Transverse colon (tissue), 4 donors: ENCODE measurements at regions not wholly inside any gene's neighbourhood (a gene's known extent, or its start where the extent isn't known, plus 50 kb on each side); places are given as distances from the start of the nearest gene placed in this dataset.

ENCODE experiments used
- DNase-seq: peaks from one replicate; pipeline ENCODE4 v3.0.0-alpha.2; 2019
- H3K27ac ChIP-seq, 4 donors: fragments of 200-600 bp; sonication (generic); 2 replicates each; pipeline ENCODE4 v1.5.1; 2016 to 2018; ENCODE audit warnings: inconsistent platforms in 4 of 4
- H3K27me3 ChIP-seq: fragments of 200-600 bp; sonication (generic); 2 replicates; pipeline ENCODE4 v1.5.1; 2017; ENCODE audit warnings: inconsistent platforms
- H3K36me3 ChIP-seq, 4 donors: fragments of 200-600 bp; sonication (generic); 2 replicates each; pipeline ENCODE4 v1.5.1; 2017 to 2019; ENCODE audit warnings: inconsistent platforms in 4 of 4
- H3K4me1 ChIP-seq, 4 donors: fragments of 200-600 bp; sonication (generic); 2 replicates each; pipeline ENCODE4 v1.5.1; 2017 to 2020; ENCODE audit warnings: inconsistent platforms in 4 of 4
- H3K4me3 ChIP-seq, 4 donors: fragments of 200-600 bp; sonication (generic); 1 replicate in 1 of 4; 2 replicates in 3 of 4; pipeline versions ENCODE4 v1.5.1 to v1.6.1; 2017 to 2019; ENCODE audit warnings: inconsistent platforms in 4 of 4
- H3K9me3 ChIP-seq, 2 donors: fragments of 200-600 bp; sonication (generic); 2 replicates each; pipeline ENCODE4 v1.5.1; 2017 to 2019; ENCODE audit warnings: inconsistent platforms in 2 of 2
- CTCF ChIP-seq, 5 experiments: fragments of 200-600 bp in 3 of 5; fragments of 450-650 bp in 2 of 5; sonication (generic) in 3 of 5; IDR thresholded peaks; 1 replicate in 2 of 5; 2 replicates in 3 of 5; pipeline ENCODE4 v1.5.1; 2016 to 2017; ENCODE audit warnings: antibody characterized with exemption in 5 of 5, inconsistent platforms in 3 of 5, mild to moderate bottlenecking in 2 of 5, moderate library complexity in 1 of 5
- EP300 ChIP-seq: sonication (generic); formaldehyde crosslinking; IDR thresholded peaks from one replicate; pipeline ENCODE4 v1.6.1; 2017; ENCODE audit warnings: antibody characterized with exemption, low read depth
- POLR2A ChIP-seq: fragments of 450-650 bp; IDR thresholded peaks from one replicate; pipeline ENCODE4 v1.6.1; 2016; ENCODE audit warnings: antibody characterized with exemption, mild to moderate bottlenecking, moderate library complexity
- POLR2AphosphoS5 ChIP-seq, 3 donors: sonication (generic); formaldehyde crosslinking; IDR thresholded peaks; one replicate each; pipeline ENCODE4 v1.6.1; 2016; ENCODE audit warnings: antibody characterized with exemption in 3 of 3
- WGBS, 2 donors: methylation state at CpG; one replicate each; pipeline ENCODE4 v1.1.5; 2018; ENCODE audit warnings: low coverage in 1 of 2; 5-methylcytosine and 5-hydroxymethylcytosine counted together
- in situ Hi-C, 4 donors: fragments of 200-750 bp; cut with MboI; loops; one replicate each; pipeline versions ENCODE4 v1.15.0 to v1.15.1; 2017; ENCODE audit warnings: low sequenced_read_pairs in 3 of 4, low pct_ligation_motif_present in 1 of 4, low pct_unique_long_range_greater_than_20kb in 1 of 4
- intact Hi-C: fragments of 100-400 bp; cut with DNase I; formaldehyde crosslinking; loops from one replicate; pipeline ENCODE4 v1.15.1; 2023; ENCODE audit warnings: low total_unique reads

- in situ Hi-C loops: no loop called here
- no peak overlapping the region for H3K27ac ChIP-seq
- no peak overlapping the region for H3K4me3 ChIP-seq
- H3K9me3 ChIP-seq: peaks cover 0 to 4% of the 10 kb centered on the region in 2 donors
- H3K36me3 ChIP-seq: no peaks in the 10 kb centered on the region
- intact Hi-C loops: no loop called here
- H3K4me1 ChIP-seq: peaks cover 0 to 5% (median 0%) of the 10 kb centered on the region in 4 donors
- DNase-seq: no peak
- no peak for TF ChIP-seq POLR2AphosphoS5 (IDR thresholded peaks at IDR 0.05)
- TF ChIP-seq POLR2A: no peak
- TF ChIP-seq EP300: no peak
- no peak for TF ChIP-seq CTCF (IDR thresholded peaks at IDR 0.05)
- H3K27me3 ChIP-seq: no peaks in the 10 kb centered on the region
Observed at GRCh38 chr18:75659535-75660023, 232.1 kb upstream of the SMIM21 start.

- Histone ChIP-seq H3K9me3 (peaks cover 0 to 4% of the 10 kb centered on the region in 2 donors), H3K27ac (no peak overlapping the region), H3K4me1 (peaks cover 0 to 5% (median 0%) of the 10 kb centered on the region in 4 donors), H3K4me3 (no peak overlapping the region), H3K36me3 (no peaks in the 10 kb centered on the region), H3K27me3 (no peaks in the 10 kb centered on the region)
- 63 to 67% methylated on average over 1 to 5 of the region's 5 CpGs for WGBS, 2 donors
- intact Hi-C loops: no loop called here
- TF ChIP-seq CTCF (IDR thresholded peaks at IDR 0.05) (no peak), POLR2A (no peak), EP300 (no peak), POLR2AphosphoS5 (IDR thresholded peaks at IDR 0.05) (no peak)
- in situ Hi-C loops: no loop called here
- no peak for DNase-seq
Observed at GRCh38 chr18:75658330-75658729, 230.8 kb upstream of the SMIM21 start.

GRCh38 chr18:75656563-75657247, 229.2 kb upstream of the SMIM21 start:
- intact Hi-C loops (no loop called here), in situ Hi-C loops (no loop called here)
- no peak overlapping the region for H3K4me3 ChIP-seq
- DNase-seq: no peak
- H3K27ac ChIP-seq: no peak overlapping the region
- no peaks in the 10 kb centered on the region for H3K27me3 ChIP-seq
- H3K9me3 ChIP-seq: peaks cover 0 to 4% of the 10 kb centered on the region in 2 donors
- WGBS, 2 donors: 74 to 75% methylated on average over 6 of the region's 6 CpGs
- TF ChIP-seq POLR2AphosphoS5 (IDR thresholded peaks at IDR 0.05) (no peak), CTCF (IDR thresholded peaks at IDR 0.05) (no peak)
- peaks cover 0 to 5% (median 0%) of the 10 kb centered on the region in 4 donors for H3K4me1 ChIP-seq
- H3K36me3 ChIP-seq: no peaks in the 10 kb centered on the region

GRCh38 chr18:75656035-75656434, 228.5 kb upstream of the SMIM21 start:
- DNase-seq: no peak
- in situ Hi-C loops: no loop called here
- H3K4me3 ChIP-seq: no peak overlapping the region
- no peaks in the 10 kb centered on the region for H3K36me3 ChIP-seq
- intact Hi-C loops: no loop called here
- no peak overlapping the region for H3K27ac ChIP-seq
- H3K9me3 ChIP-seq: peaks cover 0 to 3% of the 10 kb centered on the region in 2 donors
- H3K4me1 ChIP-seq: peaks cover 0 to 5% (median 0%) of the 10 kb centered on the region in 4 donors
- TF ChIP-seq POLR2AphosphoS5 (IDR thresholded peaks at IDR 0.05): no peak
- TF ChIP-seq EP300: no peak
- TF ChIP-seq CTCF (IDR thresholded peaks at IDR 0.05): no peak
- no peak for TF ChIP-seq POLR2A
- 58 to 71% methylated on average over 7 of the region's 7 CpGs for WGBS, 2 donors
- no peaks in the 10 kb centered on the region for H3K27me3 ChIP-seq
